ENCODE measurements at regions not wholly inside any gene's neighbourhood (a gene's known extent, or its start where the extent isn't known, plus 50 kb on each side); places are given as distances from the start of the nearest gene placed in this dataset.

GRCh38 chr1:229124520-229125124 is 146.3 kb upstream of the RAB4A start (continued):
- TF ChIP-seq GTF2F1 (IDR thresholded peaks at IDR 0.05; ENCODE audit: low read length) (no peak), ZNF546 (CRISPR knock-in tag; conservative IDR thresholded peaks at IDR 0.05) (no peak), HOXD1 (CRISPR knock-in tag; IDR thresholded peaks at IDR 0.05) (no peak), HNRNPLL (IDR thresholded peaks at IDR 0.05; ENCODE audit: low read depth, low read length, poor library complexity, severe bottlenecking) (no peak), BHLHE40 (IDR thresholded peaks at IDR 0.05; ENCODE audit: low read length) (peak; percentile 75), ZBTB38 (CRISPR knock-in tag; IDR thresholded peaks at IDR 0.05) (peak; percentile 76; the same call in 1 of the 2 replicates), ZFYVE20 (CRISPR knock-in tag; IDR thresholded peaks at IDR 0.05; ENCODE audit: borderline replicate concordance, low read depth) (no peak), SOX5 (CRISPR knock-in tag; IDR thresholded peaks at IDR 0.05; ENCODE audit: borderline replicate concordance) (peak; percentile 70), GATAD2A (CRISPR knock-in tag; IDR thresholded peaks at IDR 0.05) (peak; percentile 31), ISL2 (CRISPR knock-in tag; IDR thresholded peaks at IDR 0.05) (no peak), ZNF207 (IDR thresholded peaks at IDR 0.05; ENCODE audit: borderline replicate concordance) (no peak), ZNF407 (CRISPR knock-in tag; IDR thresholded peaks at IDR 0.05; ENCODE audit: not compliant biosample characterization) (no peak), FOXC1 (CRISPR knock-in tag; IDR thresholded peaks at IDR 0.05; ENCODE audit: borderline replicate concordance) (peak; percentile 57; the same call in 1 of the 2 replicates), SOX6 (IDR thresholded peaks at IDR 0.05) (no peak), SOX6 (CRISPR knock-in tag; IDR thresholded peaks at IDR 0.05) (peak; percentile 70), GFI1 (CRISPR knock-in tag; IDR thresholded peaks at IDR 0.05; ENCODE audit: borderline replicate concordance) (no peak), SOX13 (IDR thresholded peaks at IDR 0.05) (0 out of 2 replicates have a peak, but pooled peaks have one; percentile 18), SOX13 (CRISPR knock-in tag; conservative IDR thresholded peaks at IDR 0.05 in 1 of 2, IDR thresholded peaks at IDR 0.05 in 1 of 2) (peak in 1 of 2 experiments; percentile 82; a peak in 2 of 4 replicates), ZGPAT (CRISPR knock-in tag; IDR thresholded peaks at IDR 0.05) (0 out of 2 replicates have a peak, but pooled peaks have one; percentile 17), ZNF841 (CRISPR knock-in tag; IDR thresholded peaks at IDR 0.05; ENCODE audit: borderline replicate concordance) (no peak), POGZ (CRISPR knock-in tag; IDR thresholded peaks at IDR 0.05) (0 out of 2 replicates have a peak, but pooled peaks have one; percentile 53), PITX1 (CRISPR knock-in tag; IDR thresholded peaks at IDR 0.05) (peak; percentile 16; the same call in 1 of the 2 replicates)

All from HepG2 (cell line).